Suprapubic skin (tissue), 3 donors: ENCODE measurements at regions not wholly inside any gene's neighbourhood (a gene's known extent, or its start where the extent isn't known, plus 50 kb on each side); places are given as distances from the start of the nearest gene placed in this dataset.

Experiments used
- CTCF ChIP-seq, 2 donors: fragments of 200-600 bp in 1 of 2; fragments of 450-650 bp in 1 of 2; sonication (generic) in 1 of 2; IDR thresholded peaks; one replicate each; pipeline ENCODE4 v1.5.1; 2016 to 2019; ENCODE audit warnings: antibody characterized with exemption in 2 of 2, mild to moderate bottlenecking in 1 of 2, moderate library complexity in 1 of 2
- EP300 ChIP-seq: sonication (generic); formaldehyde crosslinking; IDR thresholded peaks from one replicate; pipeline ENCODE4 v1.6.1; 2017; ENCODE audit warnings: antibody characterized with exemption
- POLR2A ChIP-seq, 2 donors: fragments of 450-650 bp; IDR thresholded peaks; one replicate each; pipeline ENCODE4 v1.6.1; 2017; ENCODE audit warnings: antibody characterized with exemption in 2 of 2, mild to moderate bottlenecking in 2 of 2, moderate library complexity in 2 of 2

GRCh38 chr18:46332921-46333341, 228.7 kb downstream of the HAUS1 start:
- TF ChIP-seq CTCF (IDR thresholded peaks at IDR 0.05) (no peak), EP300 (no peak), POLR2A (IDR thresholded peaks at IDR 0.05) (no peak)
